ENCODE measurements at regions not wholly inside any gene's neighbourhood (a gene's known extent, or its start where the extent isn't known, plus 50 kb on each side); places are given as distances from the start of the nearest gene placed in this dataset.

- Mint-ChIP-seq H3K27ac (ENCODE audit: unreplicated experiment) (no peak overlapping the region), H3K36me3 (ENCODE audit: insufficient read depth, unreplicated experiment) (no peaks in the 10 kb centered on the region), H3K4me1 (ENCODE audit: low read depth, unreplicated experiment) (no peaks in the 10 kb centered on the region), H3K9me3 (ENCODE audit: low read depth, unreplicated experiment) (peaks cover 5% of the 10 kb centered on the region), H3K27me3 (ENCODE audit: unreplicated experiment) (peaks cover 11% of the 10 kb centered on the region), H3K4me3 (ENCODE audit: low read depth, unreplicated experiment) (no peak overlapping the region)
- CTCF ChIA-PET = no interaction called here
- TF ChIP-seq CTCF (IDR thresholded peaks at IDR 0.05; ENCODE audit: unreplicated experiment) = no peak
- intact Hi-C loops (cut with micrococcal nuclease; ENCODE audit: unreplicated experiment) = no loop called here
- BruUV-seq (replicated peaks) = no TSS peak
- DNase-seq = no peak
Measured at GRCh38 chr7:4444106-4444505, 238.0 kb upstream of the FOXK1 start.

GRCh38 chr7:4445777-4446176 is 236.3 kb upstream of the FOXK1 start:
- intact Hi-C loops (cut with micrococcal nuclease; ENCODE audit: unreplicated experiment) = no loop called here
- DNase-seq = no peak
- no TSS peak for BruUV-seq (replicated peaks)

GRCh38 chr7:4449263-4449662 is 232.8 kb upstream of the FOXK1 start:
- no peak for TF ChIP-seq CTCF (IDR thresholded peaks at IDR 0.05; ENCODE audit: unreplicated experiment)
- peaks cover 5% of the 10 kb centered on the region for H3K9me3 Mint-ChIP-seq (ENCODE audit: low read depth, unreplicated experiment)
- H3K4me3 Mint-ChIP-seq (ENCODE audit: low read depth, unreplicated experiment) = no peak overlapping the region
- no peak for DNase-seq
- H3K27me3 Mint-ChIP-seq (ENCODE audit: unreplicated experiment) = peaks cover 26% of the 10 kb centered on the region
- intact Hi-C loops (cut with micrococcal nuclease; ENCODE audit: unreplicated experiment) = no loop called here
- BruUV-seq (replicated peaks) = no TSS peak
- H3K27ac Mint-ChIP-seq (ENCODE audit: unreplicated experiment) = no peak overlapping the region
- H3K4me1 Mint-ChIP-seq (ENCODE audit: low read depth, unreplicated experiment) = no peaks in the 10 kb centered on the region
- CTCF ChIA-PET = no interaction called here
- H3K36me3 Mint-ChIP-seq (ENCODE audit: insufficient read depth, unreplicated experiment) = no peaks in the 10 kb centered on the region

More at GRCh38 chr7:4445777-4446176, 236.3 kb upstream of the FOXK1 start:
- Mint-ChIP-seq H3K9me3 (ENCODE audit: low read depth, unreplicated experiment) (peaks cover 5% of the 10 kb centered on the region), H3K27ac (ENCODE audit: unreplicated experiment) (no peak overlapping the region), H3K36me3 (ENCODE audit: insufficient read depth, unreplicated experiment) (no peaks in the 10 kb centered on the region), H3K4me3 (ENCODE audit: low read depth, unreplicated experiment) (no peak overlapping the region), H3K27me3 (ENCODE audit: unreplicated experiment) (peaks cover 7% of the 10 kb centered on the region), H3K4me1 (ENCODE audit: low read depth, unreplicated experiment) (no peaks in the 10 kb centered on the region)
- no peak for TF ChIP-seq CTCF (IDR thresholded peaks at IDR 0.05; ENCODE audit: unreplicated experiment)
- CTCF ChIA-PET = no interaction called here

GRCh38 chr7:4450483-4450882 is 231.6 kb upstream of the FOXK1 start:
- intact Hi-C loops (cut with micrococcal nuclease; ENCODE audit: unreplicated experiment) = no loop called here
- H3K36me3 Mint-ChIP-seq (ENCODE audit: insufficient read depth, unreplicated experiment) = no peaks in the 10 kb centered on the region
- DNase-seq = no peak
- H3K9me3 Mint-ChIP-seq (ENCODE audit: low read depth, unreplicated experiment) = no peaks in the 10 kb centered on the region
- no TSS peak for BruUV-seq (replicated peaks)
- TF ChIP-seq CTCF (IDR thresholded peaks at IDR 0.05; ENCODE audit: unreplicated experiment) = no peak
- H3K27me3 Mint-ChIP-seq (ENCODE audit: unreplicated experiment) = peaks cover 19% of the 10 kb centered on the region
- H3K4me3 Mint-ChIP-seq (ENCODE audit: low read depth, unreplicated experiment) = no peak overlapping the region
- CTCF ChIA-PET = interaction anchor here (0.5 to 0.9 kb wide), 4 partner anchors 10 to 606 kb away, joined by 3 to 5 read pairs (median 3); no protein-coding TSS in a partner anchor
- H3K4me1 Mint-ChIP-seq (ENCODE audit: low read depth, unreplicated experiment) = no peaks in the 10 kb centered on the region
- no peak overlapping the region for H3K27ac Mint-ChIP-seq (ENCODE audit: unreplicated experiment)
